ENCODE measurements at regions not wholly inside any gene's neighbourhood (a gene's known extent, or its start where the extent isn't known, plus 50 kb on each side); places are given as distances from the start of the nearest gene placed in this dataset.
A peak's percentile ranks its signal among the peaks of the same experiment; 100 is the strongest.

DNA sequence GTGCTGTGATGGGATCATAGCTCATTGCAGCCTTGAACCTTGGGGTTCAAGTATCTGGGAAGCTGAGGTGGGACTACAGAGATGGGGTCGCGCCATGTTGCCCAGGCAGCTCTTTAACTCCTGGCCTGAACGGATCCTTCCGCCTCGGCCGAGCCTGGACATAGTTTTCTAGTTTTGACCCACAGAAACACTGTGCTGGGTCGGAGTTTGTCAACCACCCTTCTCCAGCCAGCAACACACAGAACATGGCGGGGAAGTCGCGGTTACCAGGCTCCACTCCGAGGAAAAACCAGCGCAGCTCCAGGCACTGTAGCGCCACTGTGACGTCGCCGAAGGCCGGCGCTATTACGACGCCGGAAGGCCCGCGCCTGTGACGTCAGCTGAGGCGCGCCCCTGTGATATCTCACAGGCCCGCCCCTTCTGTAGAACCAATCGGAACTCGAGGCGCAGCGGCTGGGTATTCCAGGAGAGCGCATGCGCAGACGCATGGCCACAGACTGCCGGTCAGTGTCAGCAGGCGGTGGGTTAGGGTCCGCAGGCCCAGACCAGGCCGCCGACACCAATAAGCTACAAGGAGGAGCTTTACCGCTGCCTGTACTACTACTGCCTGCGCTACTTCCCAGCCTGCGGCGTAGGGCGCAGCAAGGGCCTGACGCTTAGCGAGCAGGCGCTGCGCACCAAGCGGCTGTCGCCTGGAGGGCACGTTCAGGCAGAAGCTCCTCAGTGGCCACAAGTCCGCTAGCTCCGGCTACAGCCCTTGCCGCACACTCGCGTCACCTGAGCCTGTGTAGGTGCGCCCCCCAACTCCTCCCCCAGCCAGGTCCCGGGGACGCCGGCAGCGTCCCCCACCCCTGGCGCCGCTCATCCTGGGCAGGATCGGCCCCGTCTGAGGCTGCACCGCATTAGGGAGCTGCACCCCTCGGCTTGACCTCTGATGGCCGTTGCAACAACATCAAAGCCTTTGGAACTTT lies 135.2 kb upstream of the KCTD7 start:
- TF ChIP-seq, protein P1, sequence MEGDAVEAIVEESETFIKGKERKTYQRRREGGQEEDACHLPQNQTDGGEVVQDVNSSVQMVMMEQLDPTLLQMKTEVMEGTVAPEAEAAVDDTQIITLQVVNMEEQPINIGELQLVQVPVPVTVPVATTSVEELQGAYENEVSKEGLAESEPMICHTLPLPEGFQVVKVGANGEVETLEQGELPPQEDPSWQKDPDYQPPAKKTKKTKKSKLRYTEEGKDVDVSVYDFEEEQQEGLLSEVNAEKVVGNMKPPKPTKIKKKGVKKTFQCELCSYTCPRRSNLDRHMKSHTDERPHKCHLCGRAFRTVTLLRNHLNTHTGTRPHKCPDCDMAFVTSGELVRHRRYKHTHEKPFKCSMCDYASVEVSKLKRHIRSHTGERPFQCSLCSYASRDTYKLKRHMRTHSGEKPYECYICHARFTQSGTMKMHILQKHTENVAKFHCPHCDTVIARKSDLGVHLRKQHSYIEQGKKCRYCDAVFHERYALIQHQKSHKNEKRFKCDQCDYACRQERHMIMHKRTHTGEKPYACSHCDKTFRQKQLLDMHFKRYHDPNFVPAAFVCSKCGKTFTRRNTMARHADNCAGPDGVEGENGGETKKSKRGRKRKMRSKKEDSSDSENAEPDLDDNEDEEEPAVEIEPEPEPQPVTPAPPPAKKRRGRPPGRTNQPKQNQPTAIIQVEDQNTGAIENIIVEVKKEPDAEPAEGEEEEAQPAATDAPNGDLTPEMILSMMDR (IDR thresholded peaks at IDR 0.05): peak; percentile 19
- no peaks in the 10 kb centered on the region for H3K27me3 Mint-ChIP-seq (ENCODE audit: unreplicated experiment)
- H3K36me3 Mint-ChIP-seq (ENCODE audit: unreplicated experiment): peaks cover 2% of the 10 kb centered on the region
- peak overlapping the region; percentile 98 for H3K27ac Mint-ChIP-seq (ENCODE audit: unreplicated experiment)
- H3K4me1 Mint-ChIP-seq (ENCODE audit: unreplicated experiment): peaks cover 18% of the 10 kb centered on the region
- H3K4me3 Mint-ChIP-seq (ENCODE audit: unreplicated experiment): peak overlapping the region; percentile 92
- DNase-seq (ENCODE audit: extremely low spot score, unreplicated experiment): peak; percentile 99
- no peaks in the 10 kb centered on the region for H3K9me3 Mint-ChIP-seq (ENCODE audit: unreplicated experiment)

DNA sequence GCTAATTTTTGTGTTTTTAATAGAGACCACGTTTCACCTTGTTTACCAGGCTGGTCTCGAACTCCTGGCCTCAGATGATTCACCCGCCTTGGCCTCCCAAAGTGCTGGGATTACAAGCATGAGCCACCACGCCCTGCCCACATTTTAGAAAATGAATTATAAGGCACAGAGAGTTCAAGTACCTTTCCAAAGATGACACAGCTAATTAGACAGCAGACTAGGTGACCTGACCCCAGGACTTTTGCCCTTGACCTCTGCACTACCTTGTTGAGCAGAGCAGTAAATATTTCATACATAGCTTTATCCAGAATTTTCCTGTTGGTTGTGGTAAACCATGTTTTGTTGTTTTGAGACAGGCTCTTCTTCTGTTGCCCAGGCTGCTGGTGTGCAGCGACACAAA lies 131.3 kb upstream of the KCTD7 start:
- DNase-seq (ENCODE audit: extremely low spot score, unreplicated experiment): no peak
- Mint-ChIP-seq H3K27ac (ENCODE audit: unreplicated experiment) (no peak overlapping the region), H3K4me3 (ENCODE audit: unreplicated experiment) (no peak overlapping the region)

DNA sequence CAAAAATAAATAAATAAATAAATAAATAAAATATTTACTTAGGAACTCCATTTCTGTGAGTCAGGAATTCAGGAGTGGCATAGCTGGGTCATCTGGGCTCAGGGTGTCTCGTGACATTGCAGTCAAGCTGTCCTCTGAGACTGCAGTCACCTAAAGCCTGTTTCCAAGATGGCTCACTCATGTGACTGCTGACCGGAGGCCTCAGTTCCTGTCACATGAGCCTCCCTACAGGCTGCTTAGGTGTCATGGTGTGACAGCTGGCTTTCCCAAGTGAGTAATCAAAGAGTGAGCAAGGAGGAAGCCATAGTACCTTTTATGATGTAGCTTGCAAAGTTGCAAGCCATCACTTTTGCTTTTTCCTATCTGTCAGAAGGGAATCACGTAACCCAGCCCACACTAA lies 128.6 kb upstream of the KCTD7 start:
- H3K36me3 Mint-ChIP-seq (ENCODE audit: unreplicated experiment): peaks cover 4% of the 10 kb centered on the region
- H3K9me3 Mint-ChIP-seq (ENCODE audit: unreplicated experiment): no peaks in the 10 kb centered on the region
- no peak overlapping the region for H3K27ac Mint-ChIP-seq (ENCODE audit: unreplicated experiment)
- H3K27me3 Mint-ChIP-seq (ENCODE audit: unreplicated experiment): no peaks in the 10 kb centered on the region
- no peak overlapping the region for H3K4me3 Mint-ChIP-seq (ENCODE audit: unreplicated experiment)
- no peak for DNase-seq (ENCODE audit: extremely low spot score, unreplicated experiment)
- no peaks in the 10 kb centered on the region for H3K4me1 Mint-ChIP-seq (ENCODE audit: unreplicated experiment)
- TF ChIP-seq, protein P1 (IDR thresholded peaks at IDR 0.05): no peak

More for the DNA sequence above, 131.3 kb upstream of the KCTD7 start:
- H3K9me3 Mint-ChIP-seq (ENCODE audit: unreplicated experiment): no peaks in the 10 kb centered on the region
- H3K27me3 Mint-ChIP-seq (ENCODE audit: unreplicated experiment): no peaks in the 10 kb centered on the region
- peaks cover 4% of the 10 kb centered on the region for H3K36me3 Mint-ChIP-seq (ENCODE audit: unreplicated experiment)
- peaks cover 10% of the 10 kb centered on the region for H3K4me1 Mint-ChIP-seq (ENCODE audit: unreplicated experiment)
- TF ChIP-seq, protein P1 (IDR thresholded peaks at IDR 0.05): no peak

DNA sequence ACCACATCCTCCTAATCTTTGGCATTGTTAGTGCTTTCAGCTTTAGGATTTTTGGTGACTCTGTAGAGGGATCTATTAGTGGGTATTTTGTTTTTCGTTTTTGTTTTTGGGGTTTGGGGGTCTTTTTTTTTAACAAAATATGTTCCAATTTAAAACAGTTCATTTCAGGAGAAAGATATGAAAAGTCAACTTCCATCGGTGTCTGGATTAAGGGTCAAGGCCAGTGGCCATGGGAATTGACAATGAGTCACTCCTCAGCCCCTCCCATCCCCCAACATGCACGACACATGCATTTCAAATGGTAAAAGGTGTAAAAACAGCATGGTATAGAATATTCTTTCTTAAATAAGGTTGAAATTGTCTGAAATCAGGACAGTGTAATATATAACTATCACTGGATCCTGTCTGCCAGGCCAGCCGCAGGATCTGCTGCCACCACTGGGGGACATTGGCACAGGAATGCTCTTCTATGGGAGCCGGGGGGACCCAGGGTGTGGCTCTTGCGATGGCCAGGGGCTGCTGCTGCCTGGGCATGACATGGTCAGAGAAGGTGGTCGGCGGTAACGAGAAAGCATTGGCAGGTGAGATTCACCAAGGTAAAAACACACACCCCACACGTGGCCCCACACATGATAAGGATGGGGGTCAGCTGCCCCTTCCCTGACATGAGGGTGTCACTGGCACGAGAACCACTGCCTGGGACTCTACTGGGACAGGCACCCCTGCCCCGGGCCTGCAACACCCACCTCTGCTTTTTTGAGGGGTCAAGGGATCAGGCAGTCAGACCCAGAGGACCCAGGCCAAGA lies 126.2 kb upstream of the KCTD7 start:
- DNase-seq (ENCODE audit: extremely low spot score, unreplicated experiment): no peak
- Mint-ChIP-seq H3K27ac (ENCODE audit: unreplicated experiment) (no peak overlapping the region), H3K9me3 (ENCODE audit: unreplicated experiment) (no peaks in the 10 kb centered on the region), H3K36me3 (ENCODE audit: unreplicated experiment) (peaks cover 2% of the 10 kb centered on the region), H3K27me3 (ENCODE audit: unreplicated experiment) (no peaks in the 10 kb centered on the region), H3K4me3 (ENCODE audit: unreplicated experiment) (no peak overlapping the region), H3K4me1 (ENCODE audit: unreplicated experiment) (no peaks in the 10 kb centered on the region)
- TF ChIP-seq, protein P1 (IDR thresholded peaks at IDR 0.05): no peak

DNA sequence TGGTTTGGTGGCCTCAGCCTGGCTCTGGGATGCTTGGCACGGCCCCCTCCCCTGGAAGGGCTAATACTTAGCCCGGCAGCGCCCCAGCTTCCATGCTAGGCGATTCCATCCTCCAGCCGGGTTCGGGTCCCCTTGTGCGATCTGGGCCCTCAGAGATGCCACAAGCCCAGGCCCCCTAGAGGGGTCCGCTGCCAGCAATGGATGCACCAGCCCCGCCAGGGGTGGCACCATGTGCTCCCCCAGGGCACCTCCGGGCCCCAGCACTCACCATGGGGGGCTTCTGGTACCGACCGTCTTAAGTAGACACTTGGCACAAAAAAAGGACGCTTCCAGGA lies 125.7 kb upstream of the KCTD7 start:
- H3K4me3 Mint-ChIP-seq (ENCODE audit: unreplicated experiment): no peak overlapping the region

More for the DNA sequence above, 125.7 kb upstream of the KCTD7 start:
- Mint-ChIP-seq H3K9me3 (ENCODE audit: unreplicated experiment) (no peaks in the 10 kb centered on the region), H3K27ac (ENCODE audit: unreplicated experiment) (no peak overlapping the region), H3K27me3 (ENCODE audit: unreplicated experiment) (no peaks in the 10 kb centered on the region), H3K4me1 (ENCODE audit: unreplicated experiment) (no peaks in the 10 kb centered on the region), H3K36me3 (ENCODE audit: unreplicated experiment) (peaks cover 2% of the 10 kb centered on the region)
- DNase-seq (ENCODE audit: extremely low spot score, unreplicated experiment): no peak
- TF ChIP-seq, protein P1 (IDR thresholded peaks at IDR 0.05): no peak

Measured in osteocyte (in vitro differentiated cells).